GM12878 (cell line): ENCODE measurements at regions not wholly inside any gene's neighbourhood (a gene's known extent, or its start where the extent isn't known, plus 50 kb on each side); places are given as distances from the start of the nearest gene placed in this dataset.

Source experiments
- ATAC-seq: fragments of 200-7000 bp; cut with Tn5 transposase; 3 replicates; pipeline ENCODE4 v1.9.1; 2020; ENCODE audit warnings: mild to moderate bottlenecking, moderate library complexity
- BruUV-seq: library from RNA; stranded (reverse); fragments of 400-500 nt; replicated peaks from 2 replicates; lab custom pipeline; 2021; lab: Mats Ljungman, UMichigan
- CTCF ChIA-PET: fragments of 300-600 bp; sonication (Branson Sonifier 250); formaldehyde crosslinking; extraction: SDS; loops from one replicate; lab custom pipeline; 2021; ENCODE audit warnings: inconsistent platforms; lab: Yijun Ruan, JAX
- POLR2A ChIA-PET: fragments of 350-600 bp; formaldehyde crosslinking; extraction: SDS; loops from one replicate; lab custom pipeline; 2021; ENCODE audit warnings: inconsistent platforms; lab: Charles Lee
- RAD21 ChIA-PET: fragments of 300-600 bp; sonication (Branson Sonifier 250); formaldehyde crosslinking; loops from one replicate; lab custom pipeline; 2023; ENCODE audit warnings: antibody characterized with exemption; ENCODE audit not compliant: unreplicated experiment; lab: Charles Lee
- SMC1A ChIA-PET: fragments of 300-600 bp; sonication (Branson Sonifier 250); formaldehyde crosslinking; loops from one replicate; lab custom pipeline; 2023; ENCODE audit not compliant: unreplicated experiment, uncharacterized antibody; lab: Charles Lee
- DNase-seq: peaks from one replicate; pipeline ENCODE4 v3.0.0-alpha.2; 2011; ENCODE audit warnings: low read depth, low spot score
- FAIRE-seq: peaks from 3 replicates; lab custom pipeline; 2011; peaks lifted over from hg19 to GRCh38; lab: Jason Lieb, UNC
- H2AFZ ChIP-seq: 2 replicates; pipeline ENCODE4 v1.6.0; 2011; ENCODE audit warnings: low read depth, low read length, control low read depth; ENCODE audit not compliant: control insufficient read depth
- H3K27ac ChIP-seq: 2 replicates; pipeline ENCODE4 v1.5.1; 2011; ENCODE audit warnings: control low read depth; ENCODE audit not compliant: control insufficient read depth, insufficient read depth
- H3K27me3 ChIP-seq, 2 experiments: replicated peaks in 1 of 2; 2 replicates each; pipeline versions ENCODE4 v1.6.0 to v1.6.1; 2011; ENCODE audit warnings: low read length in 1 of 2; ENCODE audit not compliant: control insufficient read depth in 2 of 2, insufficient read depth in 2 of 2
- H3K36me3 ChIP-seq, 2 experiments: 2 replicates each; pipeline ENCODE4 v1.5.1; 2011; ENCODE audit warnings: low read length in 1 of 2; ENCODE audit not compliant: control insufficient read depth in 2 of 2, insufficient read depth in 2 of 2
- H3K4me1 ChIP-seq: 2 replicates; pipeline ENCODE4 v1.6.1; 2011; ENCODE audit warnings: mild to moderate bottlenecking, low read length, moderate library complexity, mixed read lengths; ENCODE audit not compliant: control insufficient read depth, insufficient read depth
- H3K4me2 ChIP-seq: 2 replicates; pipeline ENCODE4 v1.6.0; 2011; ENCODE audit warnings: control low read depth; ENCODE audit not compliant: control insufficient read depth, insufficient read depth
- H3K4me3 ChIP-seq: fragments of 200-600 bp; sonication (generic); 2 replicates; pipeline ENCODE4 v1.5.1; 2016
- H3K79me2 ChIP-seq: 2 replicates; pipeline ENCODE4 v1.6.0; 2011; ENCODE audit warnings: low read length; ENCODE audit not compliant: control insufficient read depth, insufficient read depth
- H3K9ac ChIP-seq: 2 replicates; pipeline ENCODE4 v1.8.0; 2011; ENCODE audit warnings: low read length, control low read depth, mixed read lengths; ENCODE audit not compliant: control insufficient read depth, insufficient read depth
- H3K9me3 ChIP-seq: replicated peaks from 3 replicates; pipeline ENCODE4 v1.5.1; 2011; ENCODE audit warnings: mild to moderate bottlenecking, low read length; ENCODE audit not compliant: control insufficient read depth, insufficient read depth
- H4K20me1 ChIP-seq: 2 replicates; pipeline ENCODE4 v1.6.0; 2011; ENCODE audit not compliant: control insufficient read depth, insufficient read depth
- BCLAF1 ChIP-seq: fragments of 450-650 bp; IDR thresholded peaks from 2 replicates; pipeline ENCODE4 v1.6.1; 2017; ENCODE audit warnings: antibody characterized with exemption, mild to moderate bottlenecking, moderate library complexity
- BMI1 ChIP-seq: fragments of 450-650 bp; IDR thresholded peaks from 2 replicates; pipeline ENCODE4 v1.6.1; 2016; ENCODE audit warnings: mild to moderate bottlenecking, moderate library complexity, borderline replicate concordance
- CBX5 ChIP-seq: sonication (generic); IDR thresholded peaks from 2 replicates; pipeline ENCODE4 v1.6.1; 2016; ENCODE audit warnings: low read depth, moderate library complexity, mild to moderate bottlenecking, inconsistent platforms
- E2F4 ChIP-seq: IDR thresholded peaks from 2 replicates; pipeline ENCODE4 v1.6.1; 2012; ENCODE audit warnings: low read depth, low read length, improper control_type of control experiment
- HDAC6 ChIP-seq: fragments of 200-600 bp; sonication (generic); IDR thresholded peaks from one replicate; pipeline ENCODE4 v1.8.0; 2017; ENCODE audit warnings: antibody characterized with exemption; ENCODE audit not compliant: unreplicated experiment
- IRF4 ChIP-seq: IDR thresholded peaks from 2 replicates; pipeline ENCODE4 v1.6.1; 2011; ENCODE audit warnings: low read depth, low read length
- MXI1 ChIP-seq: fragments of 150-350 bp; IDR thresholded peaks from 2 replicates; pipeline ENCODE4 v1.6.1; 2011; ENCODE audit warnings: low read depth, mild to moderate bottlenecking, inconsistent platforms, low read length, improper control_type of control experiment
- NFXL1 ChIP-seq: fragments of 450-650 bp; IDR thresholded peaks from 2 replicates; pipeline ENCODE4 v1.6.1; 2017; ENCODE audit warnings: antibody characterized with exemption, mild to moderate bottlenecking, borderline replicate concordance
- POLR2AphosphoS2 ChIP-seq: IDR thresholded peaks from 2 replicates; pipeline ENCODE4 v1.6.1; 2011; ENCODE audit warnings: low read depth, mild to moderate bottlenecking, low read length, improper control_type of control experiment, moderate library complexity
- REST ChIP-seq: IDR thresholded peaks from 2 replicates; pipeline ENCODE4 v1.6.1; 2012; ENCODE audit warnings: mild to moderate bottlenecking, low read depth, low read length
- SMAD5 ChIP-seq: IDR thresholded peaks from 2 replicates; pipeline ENCODE4 v1.6.1; 2016; ENCODE audit warnings: antibody characterized with exemption, low read depth
- TBL1XR1 ChIP-seq: IDR thresholded peaks from 2 replicates; pipeline ENCODE4 v1.6.1; 2012; ENCODE audit warnings: low read depth, low read length, improper control_type of control experiment
- ZNF274 ChIP-seq: IDR thresholded peaks from one replicate; pipeline ENCODE4 v1.8.0; 2011; ENCODE audit not compliant: insufficient read length, insufficient read depth
- ZNF687 ChIP-seq: fragments of 450-650 bp; IDR thresholded peaks from 2 replicates; pipeline ENCODE4 v1.6.1; 2017; ENCODE audit warnings: mild to moderate bottlenecking, moderate library complexity
- WGBS: methylation state at CpG from one replicate; pipeline ENCODE4 v1.1.6; 2016; ENCODE audit warnings: low lambda C conversion rate; ENCODE audit not compliant: insufficient replicate concordance, insufficient coverage; ENCODE audit errors: missing lambda C conversion rate; 5-methylcytosine and 5-hydroxymethylcytosine counted together
- in situ Hi-C: fragments of 300-500 bp; cut with MboI; formaldehyde crosslinking; loops from 9 replicates; pipeline ENCODE4 v1.14.3; 2018; ENCODE audit warnings: mixed read lengths
- intact Hi-C: fragments of 100-400 bp; cut with micrococcal nuclease; formaldehyde crosslinking; loops from one replicate; pipeline ENCODE4 v1.14.2; 2022; ENCODE audit not compliant: unreplicated experiment

GRCh38 chr21:16742131-16742641 is 770.7 kb upstream of the CXADR start:
- Histone ChIP-seq H3K4me3 (no peak overlapping the region), H3K79me2 (no peaks in the 10 kb centered on the region), H3K36me3 (no peaks in the 10 kb centered on the region), H3K9me3 (no peaks in the 10 kb centered on the region), H3K9ac (no peak overlapping the region), H3K4me1 (no peaks in the 10 kb centered on the region), H3K27me3 (no peaks in the 10 kb centered on the region), H3K4me2 (no peak overlapping the region), H3K27ac (no peak overlapping the region), H4K20me1 (no peaks in the 10 kb centered on the region), H2AFZ (no peak overlapping the region)
- ChIA-PET POLR2A (no interaction called here), SMC1A (no interaction called here), RAD21 (no interaction called here), CTCF (no interaction called here)
- DNase-seq = no peak
- intact Hi-C loops = no loop called here
- no peak for ATAC-seq
- WGBS = 8% methylated on average over 3 of the region's 3 CpGs
- in situ Hi-C loops = no loop called here
- no TSS peak for BruUV-seq
- no peak for FAIRE-seq
- TF ChIP-seq HDAC6 (no peak), NFXL1 (no peak), ZNF274 (no peak), BCLAF1 (no peak), SMAD5 (no peak), BMI1 (no peak), TBL1XR1 (no peak), CBX5 (no peak), ZNF687 (no peak), POLR2AphosphoS2 (no peak), MXI1 (no peak), REST (no peak), E2F4 (no peak), IRF4 (no peak)
